Endodermal cell (in vitro differentiated cells): ENCODE measurements at regions not wholly inside any gene's neighbourhood (a gene's known extent, or its start where the extent isn't known, plus 50 kb on each side); places are given as distances from the start of the nearest gene placed in this dataset.

ENCODE experiments used
- DNase-seq: peaks from one replicate; pipeline ENCODE4 v3.0.0-alpha.2; 2017
- H3K27ac ChIP-seq: 2 replicates; pipeline ENCODE4 v1.5.1; 2013; ENCODE audit warnings: mild to moderate bottlenecking, low read depth, low read length, moderate library complexity
- H3K27me3 ChIP-seq: 2 replicates; pipeline ENCODE4 v1.6.1; 2013; ENCODE audit warnings: mild to moderate bottlenecking, low read length, moderate library complexity; ENCODE audit not compliant: insufficient read depth, control insufficient read depth, poor library complexity, severe bottlenecking
- H3K36me3 ChIP-seq: 2 replicates; pipeline ENCODE4 v1.7.0; 2013; ENCODE audit warnings: mild to moderate bottlenecking, low read length, moderate library complexity; ENCODE audit not compliant: control insufficient read depth, insufficient read depth
- H3K4me1 ChIP-seq: one replicate; pipeline ENCODE4 v1.7.0; 2013; ENCODE audit warnings: low read length; ENCODE audit not compliant: control insufficient read depth, insufficient read depth
- H3K4me3 ChIP-seq: 2 replicates; pipeline ENCODE4 v1.5.1; 2013; ENCODE audit warnings: mild to moderate bottlenecking, low read length, moderate library complexity
- H3K9ac ChIP-seq: 2 replicates; pipeline ENCODE4 v1.6.1; 2013; ENCODE audit warnings: mild to moderate bottlenecking, low read length, moderate library complexity; ENCODE audit not compliant: poor library complexity, severe bottlenecking; ENCODE audit errors: extremely low read depth
- H3K9me3 ChIP-seq: 2 replicates; pipeline ENCODE4 v1.6.1; 2013; ENCODE audit warnings: mild to moderate bottlenecking, low read length, moderate library complexity; ENCODE audit not compliant: control insufficient read depth
- H3K27ac Mint-ChIP-seq: 2 replicates; pipeline ENCODE4 v1.8.0; 2020; ENCODE audit warnings: mixed read lengths
- H3K27me3 Mint-ChIP-seq: 2 replicates; pipeline ENCODE4 v1.8.0; 2021; ENCODE audit warnings: mild to moderate bottlenecking, mixed read lengths; ENCODE audit not compliant: insufficient read depth
- H3K36me3 Mint-ChIP-seq: 2 replicates; pipeline ENCODE4 v1.8.0; 2020; ENCODE audit warnings: low read depth, mixed read lengths
- H3K4me1 Mint-ChIP-seq: 2 replicates; pipeline ENCODE4 v1.8.0; 2020; ENCODE audit warnings: mixed read lengths
- H3K4me3 Mint-ChIP-seq: 2 replicates; pipeline ENCODE4 v1.8.0; 2020; ENCODE audit warnings: mild to moderate bottlenecking, moderate library complexity, mixed read lengths
- H3K9me3 Mint-ChIP-seq: 2 replicates; pipeline ENCODE4 v1.8.0; 2020; ENCODE audit warnings: mild to moderate bottlenecking, mixed read lengths
- WGBS, 2 experiments: methylation state at CpG; one replicate each; pipeline versions ENCODE4 v1.1.5 to v1.1.7; 2013; ENCODE audit warnings: missing lambda C conversion rate in 2 of 2, mixed read lengths in 1 of 2; ENCODE audit not compliant: insufficient coverage in 1 of 2, insufficient read length in 1 of 2; 5-methylcytosine and 5-hydroxymethylcytosine counted together
- TF ChIP-seq, protein P1 (sequence below): fragments of 200-600 bp; sonication (generic); conservative IDR thresholded peaks from 2 replicates; pipeline ENCODE4 v1.5.0; 2021; ENCODE audit warnings: antibody characterized with exemption, mild to moderate bottlenecking

DNA sequence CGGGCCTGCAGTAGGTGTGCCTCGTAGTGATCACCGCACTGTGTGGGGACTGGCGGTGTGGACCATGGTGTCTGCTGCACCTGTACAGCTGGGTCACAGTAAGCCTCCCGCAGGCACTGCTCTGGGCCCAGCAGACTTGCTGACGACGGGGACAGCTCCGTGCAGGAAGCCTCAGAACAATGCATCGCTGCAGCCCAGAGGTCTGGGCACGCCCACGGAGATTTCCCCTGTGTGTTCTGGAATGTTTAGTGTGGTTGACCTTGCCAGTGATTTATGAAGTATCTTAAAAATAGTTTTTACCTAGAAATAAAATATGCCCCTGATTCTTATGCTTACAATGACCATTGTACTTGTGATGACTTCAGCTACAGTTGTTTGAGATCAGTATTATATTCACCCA is 59.1 kb upstream of the ZNF32 start:
- WGBS, 2 experiments = 54 to 82% methylated on average over 4 to 11 of the region's 11 CpGs
- DNase-seq = peak; percentile 50

GRCh38 chr10:43706166-43706565 is 57.5 kb upstream of the ZNF32 start:
- Mint-ChIP-seq H3K4me1 (no peaks in the 10 kb centered on the region), H3K27me3 (no peaks in the 10 kb centered on the region), H3K36me3 (no peaks in the 10 kb centered on the region), H3K4me3 (no peak overlapping the region), H3K27ac (no peak overlapping the region), H3K9me3 (no peaks in the 10 kb centered on the region)
- TF ChIP-seq, protein P1, sequence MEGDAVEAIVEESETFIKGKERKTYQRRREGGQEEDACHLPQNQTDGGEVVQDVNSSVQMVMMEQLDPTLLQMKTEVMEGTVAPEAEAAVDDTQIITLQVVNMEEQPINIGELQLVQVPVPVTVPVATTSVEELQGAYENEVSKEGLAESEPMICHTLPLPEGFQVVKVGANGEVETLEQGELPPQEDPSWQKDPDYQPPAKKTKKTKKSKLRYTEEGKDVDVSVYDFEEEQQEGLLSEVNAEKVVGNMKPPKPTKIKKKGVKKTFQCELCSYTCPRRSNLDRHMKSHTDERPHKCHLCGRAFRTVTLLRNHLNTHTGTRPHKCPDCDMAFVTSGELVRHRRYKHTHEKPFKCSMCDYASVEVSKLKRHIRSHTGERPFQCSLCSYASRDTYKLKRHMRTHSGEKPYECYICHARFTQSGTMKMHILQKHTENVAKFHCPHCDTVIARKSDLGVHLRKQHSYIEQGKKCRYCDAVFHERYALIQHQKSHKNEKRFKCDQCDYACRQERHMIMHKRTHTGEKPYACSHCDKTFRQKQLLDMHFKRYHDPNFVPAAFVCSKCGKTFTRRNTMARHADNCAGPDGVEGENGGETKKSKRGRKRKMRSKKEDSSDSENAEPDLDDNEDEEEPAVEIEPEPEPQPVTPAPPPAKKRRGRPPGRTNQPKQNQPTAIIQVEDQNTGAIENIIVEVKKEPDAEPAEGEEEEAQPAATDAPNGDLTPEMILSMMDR = no peak
- Histone ChIP-seq H3K9me3 (no peaks in the 10 kb centered on the region), H3K4me1 (no peaks in the 10 kb centered on the region), H3K36me3 (no peaks in the 10 kb centered on the region), H3K27ac (no peak overlapping the region), H3K27me3 (no peaks in the 10 kb centered on the region), H3K4me3 (no peak overlapping the region), H3K9ac (no peak overlapping the region)
- 85 to 100% methylated on average over 1 to 6 of the region's 6 CpGs for WGBS, 2 experiments
- peak; percentile 31 for DNase-seq

More for the DNA sequence above, 59.1 kb upstream of the ZNF32 start:
- Histone ChIP-seq H3K4me3 (no peak overlapping the region), H3K36me3 (no peaks in the 10 kb centered on the region), H3K4me1 (no peaks in the 10 kb centered on the region), H3K9me3 (no peaks in the 10 kb centered on the region), H3K27me3 (no peaks in the 10 kb centered on the region), H3K9ac (no peak overlapping the region), H3K27ac (no peak overlapping the region)
- Mint-ChIP-seq H3K4me1 (no peaks in the 10 kb centered on the region), H3K9me3 (no peaks in the 10 kb centered on the region), H3K36me3 (no peaks in the 10 kb centered on the region), H3K27me3 (no peaks in the 10 kb centered on the region), H3K27ac (no peak overlapping the region), H3K4me3 (no peak overlapping the region)
- TF ChIP-seq, protein P1 = no peak

DNA sequence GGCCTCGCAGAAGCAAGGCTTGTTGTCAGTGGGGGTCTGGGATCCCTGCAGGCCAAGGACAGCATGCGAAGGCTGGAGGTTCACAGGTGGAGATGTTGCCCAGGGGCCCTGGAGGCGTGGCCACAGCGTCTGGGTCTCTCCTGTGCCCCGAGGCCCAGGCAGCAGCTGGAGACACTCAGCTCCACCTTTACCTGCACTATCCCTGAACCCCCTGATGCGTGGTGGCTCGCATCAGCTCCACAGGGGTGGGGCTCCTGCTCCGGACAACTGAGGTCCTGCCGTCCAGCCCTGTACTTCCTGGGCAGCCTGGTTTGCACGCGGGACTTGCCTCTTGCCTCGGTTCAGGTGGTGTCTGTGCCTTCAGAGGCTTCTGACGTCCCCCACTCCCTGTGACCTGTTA is 54.6 kb upstream of the ZNF32 start:
- no peak overlapping the region for H3K27ac Mint-ChIP-seq
- no peaks in the 10 kb centered on the region for H3K4me1 ChIP-seq
- H3K9ac ChIP-seq = no peak overlapping the region
- no peaks in the 10 kb centered on the region for H3K9me3 ChIP-seq
- no peaks in the 10 kb centered on the region for H3K36me3 ChIP-seq
- no peaks in the 10 kb centered on the region for H3K4me1 Mint-ChIP-seq
- H3K27ac ChIP-seq = no peak overlapping the region
- no peaks in the 10 kb centered on the region for H3K9me3 Mint-ChIP-seq
- H3K27me3 ChIP-seq = no peaks in the 10 kb centered on the region
- no peak overlapping the region for H3K4me3 ChIP-seq
- H3K4me3 Mint-ChIP-seq = no peak overlapping the region
- no peaks in the 10 kb centered on the region for H3K36me3 Mint-ChIP-seq
- H3K27me3 Mint-ChIP-seq = no peaks in the 10 kb centered on the region
- no peak for DNase-seq
- TF ChIP-seq, protein P1 = no peak
- 91 to 94% methylated on average over 6 to 13 of the region's 13 CpGs for WGBS, 2 experiments
